ENCODE measurements at regions not wholly inside any gene's neighbourhood (a gene's known extent, or its start where the extent isn't known, plus 50 kb on each side); places are given as distances from the start of the nearest gene placed in this dataset.

GRCh38 chr6:56699066-56699654 lies 56.5 kb upstream of the DST start:
- Histone ChIP-seq H3K4me1 (ENCODE audit: control insufficient read depth in 5 of 5, insufficient read depth in 5 of 5, low read length in 5 of 5) (peaks cover 0 to 2% (median 0%) of the 10 kb centered on the region in 5 donors), H3K4me3 (no peak overlapping the region), H3K9me3 (ENCODE audit: control insufficient read depth in 4 of 4, insufficient read depth in 3 of 4, low read length in 3 of 4) (no peaks in the 10 kb centered on the region), H3K27me3 (ENCODE audit: control insufficient read depth in 3 of 3, insufficient read depth in 3 of 3, low read length in 2 of 3) (no peaks in the 10 kb centered on the region), H3K36me3 (ENCODE audit: control insufficient read depth in 4 of 4, insufficient read depth in 4 of 4, low read length in 4 of 4) (peaks cover 0 to 5% (median 0%) of the 10 kb centered on the region in 4 donors), H3K9ac (ENCODE audit: insufficient read depth in 1 of 2, low read length in 2 of 2) (no peak overlapping the region), H3K27ac (ENCODE audit: low read depth in 1 of 2, low read length in 1 of 2) (no peak overlapping the region)
- TF ChIP-seq CTCF (IDR thresholded peaks at IDR 0.05; ENCODE audit: control extremely low read depth, extremely low read depth), result no peak
- ATAC-seq (ENCODE audit: insufficient read depth, low FRiP score) (no peak), DNase-seq (peak in 2 of 3 donors; percentile 70 to 73)
- 26 to 61% methylated on average over 1 of the region's 1 CpG for WGBS, 2 donors

DNA sequence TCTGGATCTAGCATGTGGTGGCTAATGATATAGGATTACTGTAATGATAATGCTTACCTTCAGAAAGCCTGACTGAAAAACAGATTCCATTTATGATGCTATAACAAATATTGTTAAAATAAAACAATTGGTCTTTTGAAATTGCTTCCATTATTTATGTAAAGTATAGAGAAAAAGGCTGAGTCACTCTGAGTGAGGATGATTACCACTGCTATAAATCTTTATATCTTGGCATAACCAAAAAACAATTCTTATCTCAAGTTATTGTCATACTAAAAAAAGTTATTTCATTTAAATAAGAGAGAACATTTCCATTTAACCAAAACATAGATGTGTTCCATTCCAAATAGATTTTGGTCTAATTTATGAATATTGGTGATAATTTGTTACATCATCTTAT lies 53.0 kb upstream of the DST start:
- no peak for ATAC-seq (ENCODE audit: insufficient read depth, low FRiP score)
- H3K27me3 ChIP-seq (ENCODE audit: control insufficient read depth in 3 of 3, insufficient read depth in 3 of 3, low read length in 2 of 3), result no peaks in the 10 kb centered on the region

DNA sequence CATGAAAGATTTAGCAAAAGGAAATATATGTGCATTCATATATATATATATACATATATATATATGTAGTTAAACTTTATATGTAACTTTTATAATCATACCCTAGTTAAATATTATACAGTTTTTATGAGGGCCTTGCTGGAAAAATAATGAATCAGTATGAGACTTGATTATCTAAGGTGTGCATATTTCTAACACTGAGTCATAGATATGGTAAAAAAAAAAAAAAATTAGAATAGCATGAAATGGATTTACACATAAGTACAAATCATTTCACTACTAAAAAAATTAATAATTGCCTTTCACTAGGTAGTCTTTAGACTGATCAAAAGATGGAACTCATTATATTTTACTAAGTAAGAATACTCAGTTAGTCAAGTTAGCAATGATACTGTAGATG lies 51.3 kb upstream of the DST start:
- Histone ChIP-seq H3K4me1 (ENCODE audit: control insufficient read depth in 5 of 5, insufficient read depth in 5 of 5, low read length in 5 of 5) (peaks cover 0 to 14% (median 2%) of the 10 kb centered on the region in 5 donors), H3K9me3 (ENCODE audit: control insufficient read depth in 4 of 4, insufficient read depth in 3 of 4, low read length in 3 of 4) (no peaks in the 10 kb centered on the region), H3K9ac (ENCODE audit: insufficient read depth in 1 of 2, low read length in 2 of 2) (no peak overlapping the region), H3K27me3 (ENCODE audit: control insufficient read depth in 3 of 3, insufficient read depth in 3 of 3, low read length in 2 of 3) (no peaks in the 10 kb centered on the region), H3K36me3 (ENCODE audit: control insufficient read depth in 4 of 4, insufficient read depth in 4 of 4, low read length in 4 of 4) (peaks cover 0 to 5% (median 0%) of the 10 kb centered on the region in 4 donors), H3K4me3 (no peak overlapping the region), H3K27ac (ENCODE audit: low read depth in 1 of 2, low read length in 1 of 2) (no peak overlapping the region)
- DNase-seq, result no peak
- TF ChIP-seq CTCF (IDR thresholded peaks at IDR 0.05; ENCODE audit: control extremely low read depth, extremely low read depth), result no peak
- ATAC-seq (ENCODE audit: insufficient read depth, low FRiP score), result no peak

More for the DNA sequence above, 53.0 kb upstream of the DST start:
- DNase-seq, result no peak
- no peak for TF ChIP-seq CTCF (IDR thresholded peaks at IDR 0.05; ENCODE audit: control extremely low read depth, extremely low read depth)
- Histone ChIP-seq H3K27ac (ENCODE audit: low read depth in 1 of 2, low read length in 1 of 2) (no peak overlapping the region), H3K9me3 (ENCODE audit: control insufficient read depth in 4 of 4, insufficient read depth in 3 of 4, low read length in 3 of 4) (no peaks in the 10 kb centered on the region), H3K9ac (ENCODE audit: insufficient read depth in 1 of 2, low read length in 2 of 2) (no peak overlapping the region), H3K36me3 (ENCODE audit: control insufficient read depth in 4 of 4, insufficient read depth in 4 of 4, low read length in 4 of 4) (peaks cover 0 to 5% (median 0%) of the 10 kb centered on the region in 4 donors), H3K4me3 (no peak overlapping the region), H3K4me1 (ENCODE audit: control insufficient read depth in 5 of 5, insufficient read depth in 5 of 5, low read length in 5 of 5) (peaks cover 0 to 3% (median 0%) of the 10 kb centered on the region in 5 donors)

DNA sequence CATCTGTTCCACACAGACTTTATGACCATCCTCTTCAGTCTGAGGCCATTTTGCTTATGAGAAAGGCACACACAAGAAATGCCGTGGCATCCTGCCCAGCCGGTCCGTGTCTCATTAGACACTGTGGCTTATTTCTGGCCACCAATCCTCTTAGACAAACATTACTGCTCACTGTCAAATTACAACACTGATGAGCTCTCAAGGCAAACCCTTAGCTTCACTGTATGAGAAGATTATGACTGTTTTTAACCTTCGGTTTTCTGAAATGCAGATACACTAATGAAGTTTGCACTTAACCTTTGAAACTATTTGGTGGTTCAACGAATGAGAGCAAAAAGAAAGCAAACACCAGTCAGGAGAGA lies 50.5 kb upstream of the DST start:
- WGBS, 2 donors, result 50 to 70% methylated on average over 5 of the region's 5 CpGs
- no peak for ATAC-seq (ENCODE audit: insufficient read depth, low FRiP score)
- Histone ChIP-seq H3K4me3 (no peak overlapping the region), H3K4me1 (ENCODE audit: control insufficient read depth in 5 of 5, insufficient read depth in 5 of 5, low read length in 5 of 5) (peaks cover 0 to 21% (median 5%) of the 10 kb centered on the region in 5 donors), H3K9me3 (ENCODE audit: control insufficient read depth in 4 of 4, insufficient read depth in 3 of 4, low read length in 3 of 4) (no peaks in the 10 kb centered on the region), H3K27me3 (ENCODE audit: control insufficient read depth in 3 of 3, insufficient read depth in 3 of 3, low read length in 2 of 3) (no peaks in the 10 kb centered on the region), H3K36me3 (ENCODE audit: control insufficient read depth in 4 of 4, insufficient read depth in 4 of 4, low read length in 4 of 4) (peaks cover 0 to 5% (median 0%) of the 10 kb centered on the region in 4 donors), H3K9ac (ENCODE audit: insufficient read depth in 1 of 2, low read length in 2 of 2) (peak overlapping the region; percentile 33 to 99), H3K27ac (ENCODE audit: low read depth in 1 of 2, low read length in 1 of 2) (peak overlapping the region; percentile 23 to 96)
- no peak for TF ChIP-seq CTCF (IDR thresholded peaks at IDR 0.05; ENCODE audit: control extremely low read depth, extremely low read depth)
- peak; percentile 89 to 96 (median 95) for DNase-seq
